ENCODE measurements at regions not wholly inside any gene's neighbourhood (a gene's known extent, or its start where the extent isn't known, plus 50 kb on each side); places are given as distances from the start of the nearest gene placed in this dataset.

GRCh38 chrX:39251995-39252394 is 450.7 kb downstream of the MID1IP1 start:
- no peaks in the 10 kb centered on the region for H3K9me3 Mint-ChIP-seq
- no peak for DNase-seq

GRCh38 chrX:39253551-39253950 is 452.3 kb downstream of the MID1IP1 start:
- Mint-ChIP-seq H3K36me3 (ENCODE audit: low read depth) (peaks cover 4% of the 10 kb centered on the region), H3K27ac (no peak overlapping the region), H3K27me3 (peaks cover 5% of the 10 kb centered on the region), H3K9me3 (no peaks in the 10 kb centered on the region), H3K4me1 (no peaks in the 10 kb centered on the region), H3K4me3 (no peak overlapping the region)
- TF ChIP-seq CTCF (IDR thresholded peaks at IDR 0.05), result no peak
- intact Hi-C loops (cut with micrococcal nuclease), result no loop called here
- POLR2A ChIA-PET, result no interaction called here
- ATAC-seq (ENCODE audit: low read depth) (no peak), DNase-seq (no peak)
- CTCF ChIA-PET, result no interaction called here

More at GRCh38 chrX:39251995-39252394, 450.7 kb downstream of the MID1IP1 start:
- peaks cover 4% of the 10 kb centered on the region for H3K36me3 Mint-ChIP-seq (ENCODE audit: low read depth)
- no peak for ATAC-seq (ENCODE audit: low read depth)
- CTCF ChIA-PET, result no interaction called here
- TF ChIP-seq CTCF (IDR thresholded peaks at IDR 0.05), result no peak
- no peaks in the 10 kb centered on the region for H3K4me1 Mint-ChIP-seq
- POLR2A ChIA-PET, result no interaction called here
- intact Hi-C loops (cut with micrococcal nuclease), result no loop called here
- H3K4me3 Mint-ChIP-seq, result no peak overlapping the region
- H3K27me3 Mint-ChIP-seq, result peaks cover 5% of the 10 kb centered on the region
- H3K27ac Mint-ChIP-seq, result no peak overlapping the region

- intact Hi-C loops (cut with micrococcal nuclease), result no loop called here
- peaks cover 4% of the 10 kb centered on the region for H3K4me1 Mint-ChIP-seq
- H3K9me3 Mint-ChIP-seq, result no peaks in the 10 kb centered on the region
Observed at GRCh38 chrX:39258331-39258730, 457.1 kb downstream of the MID1IP1 start.

GRCh38 chrX:39260965-39261364 is 459.7 kb downstream of the MID1IP1 start:
- Mint-ChIP-seq H3K9me3 (no peaks in the 10 kb centered on the region), H3K4me1 (peaks cover 4% of the 10 kb centered on the region), H3K27me3 (no peaks in the 10 kb centered on the region), H3K27ac (no peak overlapping the region), H3K4me3 (no peak overlapping the region), H3K36me3 (ENCODE audit: low read depth) (no peaks in the 10 kb centered on the region)
- intact Hi-C loops (cut with micrococcal nuclease), result loop anchor here (1.0 to 10.0 kb wide), 5 partner anchors 184 to 1211 kb away; no protein-coding TSS in a partner anchor
- TF ChIP-seq CTCF (IDR thresholded peaks at IDR 0.05), result no peak
- ATAC-seq (ENCODE audit: low read depth), result no peak
- DNase-seq, result no peak
- POLR2A ChIA-PET, result interaction anchor here (0.6 kb wide), 1 partner anchor 451 kb away, joined by 3 read pairs; no protein-coding TSS in a partner anchor
- CTCF ChIA-PET, result no interaction called here

More at GRCh38 chrX:39258331-39258730, 457.1 kb downstream of the MID1IP1 start:
- Mint-ChIP-seq H3K4me3 (no peak overlapping the region), H3K27ac (no peak overlapping the region), H3K36me3 (ENCODE audit: low read depth) (peaks cover 2% of the 10 kb centered on the region), H3K27me3 (no peaks in the 10 kb centered on the region)
- ChIA-PET CTCF (no interaction called here), POLR2A (no interaction called here)
- DNase-seq, result no peak
- ATAC-seq (ENCODE audit: low read depth), result no peak
- TF ChIP-seq CTCF (IDR thresholded peaks at IDR 0.05), result no peak

- no peak overlapping the region for H3K4me3 Mint-ChIP-seq
- H3K27ac Mint-ChIP-seq, result no peak overlapping the region
- DNase-seq (no peak), ATAC-seq (ENCODE audit: low read depth) (no peak)
- intact Hi-C loops (cut with micrococcal nuclease), result loop anchor here (1.0 to 10.0 kb wide), 5 partner anchors 184 to 1211 kb away; no protein-coding TSS in a partner anchor
- no peaks in the 10 kb centered on the region for H3K9me3 Mint-ChIP-seq
- ChIA-PET CTCF (interaction anchor here (1.4 kb wide), 1 partner anchor 183 kb away, joined by 3 read pairs; no protein-coding TSS in a partner anchor), POLR2A (no interaction called here)
- no peak for TF ChIP-seq CTCF (IDR thresholded peaks at IDR 0.05)
- H3K27me3 Mint-ChIP-seq, result no peaks in the 10 kb centered on the region
- H3K4me1 Mint-ChIP-seq, result peaks cover 4% of the 10 kb centered on the region
- no peaks in the 10 kb centered on the region for H3K36me3 Mint-ChIP-seq (ENCODE audit: low read depth)
Observed at GRCh38 chrX:39261446-39262147, 460.3 kb downstream of the MID1IP1 start.
